NCI-H2171 treated with DMSO at 0.1 percent for 48 hours (cell line): ENCODE measurements at regions not wholly inside any gene's neighbourhood (a gene's known extent, or its start where the extent isn't known, plus 50 kb on each side); places are given as distances from the start of the nearest gene placed in this dataset.
A peak's percentile ranks its signal among the peaks of the same experiment; 100 is the strongest.
"Not testable (repeated sequence)": the region's sequence is repeated elsewhere in the genome, so short reads cannot be mapped to it uniquely, and the experiment has no call there.

ENCODE experiments used
- DNase-seq: peaks from one replicate; lab custom pipeline; 2025; lab: John Stamatoyannopoulos, UW

GRCh38 chr3:164460851-164461250, 617.4 kb downstream of the SI start:
- no peak for DNase-seq

- peak; percentile 52 for DNase-seq
Measured at GRCh38 chr3:164459521-164460151, 618.7 kb downstream of the SI start.

- DNase-seq: peak; percentile 15
Measured at GRCh38 chr3:164458986-164459385, 619.3 kb downstream of the SI start.

GRCh38 chr3:164453714-164454113, 624.6 kb downstream of the SI start:
- DNase-seq: no peak

- DNase-seq: no peak
Measured at GRCh38 chr3:164452707-164453106, 625.6 kb downstream of the SI start.

GRCh38 chr3:164451072-164451910, 627.0 kb downstream of the SI start:
- no peak for DNase-seq

GRCh38 chr3:164450276-164450905, 627.9 kb downstream of the SI start:
- DNase-seq: no peak

GRCh38 chr3:164419220-164419619, 659.1 kb downstream of the SI start:
- peak; percentile 2 for DNase-seq

DNA sequence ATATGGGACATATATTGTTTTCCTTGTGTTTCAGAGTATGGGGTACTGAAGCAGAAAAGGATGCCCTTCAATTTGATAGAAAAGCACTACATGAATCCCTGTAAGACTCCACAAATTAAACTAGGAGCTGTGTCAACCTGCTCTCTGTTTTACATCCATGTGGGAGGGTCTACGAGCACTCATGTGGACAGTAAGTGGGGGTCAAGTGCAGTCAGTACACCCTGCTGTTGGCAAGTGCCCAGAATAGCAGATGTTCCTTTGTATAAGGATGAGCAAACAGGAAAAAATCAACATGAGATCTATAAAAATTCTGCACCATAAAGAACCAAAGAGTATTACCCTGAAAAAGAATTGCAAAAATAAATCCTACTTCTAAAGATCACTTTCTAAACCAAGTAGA, 659.9 kb downstream of the SI start:
- peak; percentile 84 for DNase-seq

DNA sequence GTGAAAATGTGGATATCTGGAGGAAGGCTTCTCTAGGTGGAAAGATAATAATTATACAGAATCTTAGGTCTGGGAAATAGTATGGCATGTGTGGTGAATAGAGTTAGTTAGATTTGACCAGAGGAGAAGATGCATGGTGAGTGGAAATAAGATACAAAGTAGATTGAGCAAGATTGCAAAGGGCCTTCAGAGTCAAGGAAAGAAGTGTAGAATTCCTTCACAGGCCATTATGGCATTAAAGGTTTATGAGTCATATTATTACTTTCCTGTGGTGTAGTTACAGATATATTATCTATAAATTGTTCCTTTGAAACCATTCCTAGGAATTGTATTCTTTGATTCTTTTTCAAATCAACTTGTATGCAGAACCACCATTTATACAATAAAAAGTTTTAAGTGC, 660.3 kb downstream of the SI start:
- no peak for DNase-seq

DNA sequence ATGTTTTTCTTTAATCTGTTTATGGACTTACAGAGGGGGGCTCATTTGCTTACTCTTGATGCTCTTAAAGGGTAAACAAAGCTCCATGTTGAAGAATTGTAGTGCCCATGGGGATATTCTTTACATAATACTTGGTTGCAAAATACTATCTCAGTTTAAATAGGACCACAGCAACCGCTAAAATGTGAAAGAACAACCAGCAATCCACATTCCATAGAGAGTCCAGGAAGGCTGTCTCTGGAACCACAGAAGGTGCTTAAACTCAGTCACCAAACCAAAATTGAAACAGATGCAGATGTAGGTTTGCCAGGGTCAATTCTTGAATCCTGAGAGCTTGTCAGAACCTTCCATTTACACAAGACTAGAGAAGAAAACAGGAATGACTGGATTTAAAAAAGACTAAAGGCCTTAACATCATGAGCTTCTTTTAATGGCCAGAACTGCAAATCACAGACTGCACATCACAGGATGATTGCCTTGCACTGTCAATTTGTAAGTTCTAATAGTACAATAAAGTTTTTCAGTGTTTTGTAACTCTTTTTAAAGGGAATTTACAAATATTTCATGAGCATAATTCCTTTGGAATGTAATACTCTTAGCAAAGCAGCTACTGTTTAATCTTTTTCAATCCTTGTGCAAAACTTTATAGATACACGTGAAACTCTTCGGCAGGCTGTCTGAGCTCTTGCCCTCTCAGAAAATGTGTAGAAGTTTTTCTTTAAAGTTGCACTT, 661.6 kb downstream of the SI start:
- no peak for DNase-seq

DNA sequence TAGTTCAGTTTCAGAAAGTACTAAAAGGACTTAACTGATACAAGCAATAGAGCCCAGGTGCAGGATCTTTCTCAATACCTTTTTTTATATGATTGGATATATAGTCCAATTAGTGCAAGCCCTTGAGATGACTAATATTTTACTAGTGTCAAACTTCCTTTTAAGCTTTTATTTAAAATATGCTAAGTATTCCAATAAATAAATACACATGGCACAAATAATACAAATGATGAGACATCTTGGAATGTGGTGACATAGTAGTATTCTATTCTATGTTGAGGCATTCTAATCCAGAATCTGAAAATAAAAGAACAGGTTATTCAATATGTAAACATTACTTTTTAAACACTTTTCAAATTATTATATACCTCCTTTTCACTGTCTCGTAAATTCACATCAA, 670.0 kb downstream of the SI start:
- DNase-seq: no peak

GRCh38 chr3:164407111-164407510, 671.2 kb downstream of the SI start:
- no peak for DNase-seq

DNA sequence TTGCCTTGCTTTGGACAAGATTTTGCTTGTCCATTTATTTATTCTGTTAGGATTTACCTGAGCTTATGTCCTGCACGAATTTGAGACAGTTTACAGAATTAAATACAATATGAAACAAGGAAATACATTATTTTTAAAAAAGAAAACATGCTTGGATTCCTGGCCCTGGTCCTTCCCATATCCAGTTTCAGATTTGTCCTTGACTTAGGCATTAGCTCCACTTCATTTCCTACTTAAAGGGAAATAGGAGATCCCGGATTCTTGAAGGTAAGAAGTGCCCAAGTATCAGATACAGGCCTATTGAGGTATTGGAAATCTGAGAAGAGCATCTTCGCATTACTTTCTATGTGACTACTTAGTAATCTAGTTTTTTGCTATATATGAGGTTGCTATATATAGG, 672.0 kb downstream of the SI start:
- DNase-seq: peak; percentile 76

GRCh38 chr3:164401923-164402322, 676.4 kb downstream of the SI start:
- DNase-seq: no peak

DNA sequence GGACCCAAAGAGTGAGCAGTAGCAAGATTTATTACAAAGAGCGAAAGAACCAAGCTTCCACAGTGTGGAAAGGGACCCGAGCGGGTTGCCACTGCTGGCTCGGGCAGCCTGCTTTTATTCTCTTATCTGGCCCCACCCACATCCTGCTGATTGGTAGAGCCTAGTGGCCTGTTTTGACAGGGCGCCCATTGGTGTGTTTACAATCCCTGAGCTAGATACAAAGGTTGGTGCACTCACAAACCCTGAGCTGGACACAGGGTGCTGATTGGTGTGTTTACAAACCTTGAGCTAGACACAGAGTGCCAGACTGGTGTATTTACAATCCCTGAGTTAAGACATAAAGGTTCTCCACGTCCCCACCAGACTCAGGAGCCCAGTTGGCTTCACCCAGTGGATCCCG, 676.9 kb downstream of the SI start:
- DNase-seq: not testable (repeated sequence)

DNA sequence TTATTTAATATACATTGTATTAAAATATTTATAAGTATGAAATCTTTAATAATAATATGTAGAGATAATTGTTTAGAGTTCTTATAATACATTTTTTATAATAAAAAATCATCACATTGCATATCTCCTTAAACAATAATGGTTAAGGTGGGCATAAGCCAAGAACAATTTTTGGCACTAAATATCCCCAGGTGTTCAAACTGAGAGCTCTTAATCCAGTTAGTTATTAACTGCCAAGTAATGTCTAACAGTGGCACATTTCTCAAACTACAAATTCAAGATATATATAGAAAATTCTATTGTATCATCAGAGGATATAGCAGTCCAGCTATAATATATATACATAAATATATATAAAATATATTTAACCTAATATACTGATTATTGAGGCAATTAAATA, 680.8 kb downstream of the SI start:
- DNase-seq: no peak

- peak; percentile 13 for DNase-seq
Measured at GRCh38 chr3:164393171-164393570, 685.1 kb downstream of the SI start.

DNA sequence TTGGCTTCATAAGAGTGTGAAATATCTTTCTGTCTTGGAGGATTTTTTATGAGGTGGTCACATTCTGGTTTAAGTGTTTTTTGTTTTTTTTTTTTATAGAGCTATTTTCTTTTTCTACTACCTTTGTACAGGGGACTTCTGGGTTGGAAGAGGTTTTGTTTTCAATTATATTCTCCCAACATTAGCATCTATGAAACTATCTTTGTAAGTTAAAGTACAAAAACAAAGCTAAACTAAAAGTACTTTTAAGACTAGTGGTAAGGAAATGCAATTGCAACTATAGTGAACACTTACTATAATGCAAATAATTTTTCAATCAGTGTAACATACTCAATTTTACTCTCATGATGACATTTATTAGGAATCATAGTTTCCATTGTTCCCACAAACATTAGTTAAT, 688.2 kb downstream of the SI start:
- no peak for DNase-seq

GRCh38 chr3:164387236-164387635, 691.1 kb downstream of the SI start:
- DNase-seq: no peak

DNA sequence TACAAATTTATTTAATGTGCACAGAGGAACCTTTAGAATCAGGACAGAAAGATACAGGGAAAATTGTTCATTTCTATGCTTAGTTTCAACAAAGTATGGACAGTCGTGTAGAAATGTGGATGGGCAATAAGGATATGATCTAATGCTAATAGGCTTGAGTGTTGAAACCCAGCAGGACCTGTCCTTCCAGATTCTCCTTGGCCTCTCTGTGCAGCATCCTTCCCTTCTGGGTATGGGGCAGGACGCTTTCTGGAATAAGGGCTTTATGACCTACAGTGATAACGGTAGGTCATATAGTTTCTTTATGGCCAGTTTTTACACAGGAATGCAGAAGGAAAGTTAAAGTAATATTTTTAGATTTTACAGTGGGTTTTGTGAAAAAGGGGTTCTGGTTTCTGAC, 698.1 kb downstream of the SI start:
- no peak for DNase-seq

- peak; percentile 39 for DNase-seq
Measured at GRCh38 chr3:164377466-164377865, 700.8 kb downstream of the SI start.

GRCh38 chr3:164375995-164376394, 702.3 kb downstream of the SI start:
- DNase-seq: peak; percentile 36
